NT2/D1 (cell line): ENCODE measurements at regions not wholly inside any gene's neighbourhood (a gene's known extent, or its start where the extent isn't known, plus 50 kb on each side); places are given as distances from the start of the nearest gene placed in this dataset.

ENCODE experiments used
- SUZ12 ChIP-seq: IDR thresholded peaks from 2 replicates; pipeline ENCODE4 v1.6.1; 2011; ENCODE audit not compliant: insufficient read length, insufficient read depth; ENCODE audit errors: extremely low read depth
- YY1 ChIP-seq: IDR thresholded peaks from 2 replicates; pipeline ENCODE4 v1.6.1; 2011; ENCODE audit not compliant: insufficient read length, insufficient read depth
- ZNF274 ChIP-seq: IDR thresholded peaks from 2 replicates; pipeline ENCODE4 v1.6.1; 2011; ENCODE audit warnings: mild to moderate bottlenecking, low read depth, low read length

- no peak for TF ChIP-seq ZNF274
- TF ChIP-seq YY1 = no peak
- no peak for TF ChIP-seq SUZ12
Measured at GRCh38 chr4:117137145-117137544, 51.8 kb upstream of the TRAM1L1 start.
